ENCODE measurements at regions not wholly inside any gene's neighbourhood (a gene's known extent, or its start where the extent isn't known, plus 50 kb on each side); places are given as distances from the start of the nearest gene placed in this dataset.

- TF ChIP-seq USF1 (IDR thresholded peaks at IDR 0.05; ENCODE audit: borderline replicate concordance, low read depth) = no peak
- TF ChIP-seq GATA2 (CRISPR knock-in tag; IDR thresholded peaks at IDR 0.05) = no peak
- TF ChIP-seq, protein P1, sequence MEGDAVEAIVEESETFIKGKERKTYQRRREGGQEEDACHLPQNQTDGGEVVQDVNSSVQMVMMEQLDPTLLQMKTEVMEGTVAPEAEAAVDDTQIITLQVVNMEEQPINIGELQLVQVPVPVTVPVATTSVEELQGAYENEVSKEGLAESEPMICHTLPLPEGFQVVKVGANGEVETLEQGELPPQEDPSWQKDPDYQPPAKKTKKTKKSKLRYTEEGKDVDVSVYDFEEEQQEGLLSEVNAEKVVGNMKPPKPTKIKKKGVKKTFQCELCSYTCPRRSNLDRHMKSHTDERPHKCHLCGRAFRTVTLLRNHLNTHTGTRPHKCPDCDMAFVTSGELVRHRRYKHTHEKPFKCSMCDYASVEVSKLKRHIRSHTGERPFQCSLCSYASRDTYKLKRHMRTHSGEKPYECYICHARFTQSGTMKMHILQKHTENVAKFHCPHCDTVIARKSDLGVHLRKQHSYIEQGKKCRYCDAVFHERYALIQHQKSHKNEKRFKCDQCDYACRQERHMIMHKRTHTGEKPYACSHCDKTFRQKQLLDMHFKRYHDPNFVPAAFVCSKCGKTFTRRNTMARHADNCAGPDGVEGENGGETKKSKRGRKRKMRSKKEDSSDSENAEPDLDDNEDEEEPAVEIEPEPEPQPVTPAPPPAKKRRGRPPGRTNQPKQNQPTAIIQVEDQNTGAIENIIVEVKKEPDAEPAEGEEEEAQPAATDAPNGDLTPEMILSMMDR (IDR thresholded peaks at IDR 0.05) = no peak
- no peak for TF ChIP-seq POLR2AphosphoS5 (IDR thresholded peaks at IDR 0.05; ENCODE audit: low read depth, low read length)
Measured at GRCh38 chr13:97135883-97136282, 86.2 kb upstream of the MBNL2 start.
